ENCODE measurements at regions not wholly inside any gene's neighbourhood (a gene's known extent, or its start where the extent isn't known, plus 50 kb on each side); places are given as distances from the start of the nearest gene placed in this dataset.
A peak's percentile ranks its signal among the peaks of the same experiment; 100 is the strongest.
"Not testable (repeated sequence)": the region's sequence is repeated elsewhere in the genome, so short reads cannot be mapped to it uniquely, and the experiment has no call there.

- no peak for DNase-seq
Measured at GRCh38 chr7:15848901-15849300, 162.4 kb upstream of the MEOX2 start.

GRCh38 chr7:15848362-15848761, 161.9 kb upstream of the MEOX2 start:
- DNase-seq, result no peak

DNA sequence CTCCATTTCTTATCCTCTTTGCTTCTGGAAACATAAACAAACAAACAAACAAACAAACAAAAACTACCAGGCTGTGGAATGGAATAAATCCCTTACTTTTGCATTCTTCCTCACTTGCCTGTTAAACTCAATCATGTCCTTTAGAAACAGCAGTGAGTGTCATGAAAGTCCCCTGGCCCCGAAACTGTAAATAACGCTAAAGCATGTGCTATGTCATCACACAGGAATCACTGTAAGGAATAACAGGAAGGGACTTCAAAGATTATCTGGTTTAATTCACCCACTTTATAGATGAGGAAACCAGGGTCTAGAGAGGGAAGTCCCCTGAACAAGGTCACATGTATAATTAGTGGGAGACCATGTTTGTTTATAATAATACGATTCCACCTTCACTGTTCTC, 159.4 kb upstream of the MEOX2 start:
- no peak for DNase-seq

DNA sequence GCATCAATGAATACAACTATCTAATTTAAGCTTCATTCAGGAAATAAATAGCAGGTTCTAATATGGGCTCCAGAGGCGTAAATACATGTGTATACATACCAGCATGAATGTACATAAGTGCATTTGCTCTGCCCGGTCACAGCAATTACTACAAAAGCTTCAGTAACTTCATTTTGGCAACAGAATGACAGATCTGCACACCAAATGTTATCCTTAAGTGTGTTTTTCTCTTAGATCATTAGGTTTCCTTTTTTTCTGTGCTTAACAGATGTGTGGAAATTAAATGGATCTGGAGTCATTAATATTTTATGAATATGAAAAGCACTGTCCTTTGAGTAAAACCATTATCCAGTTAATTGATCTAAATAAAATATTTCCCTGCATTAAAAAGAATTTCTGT, 159.0 kb upstream of the MEOX2 start:
- peak; percentile 34 to 69 for DNase-seq

GRCh38 chr7:15839416-15840100, 153.1 kb upstream of the MEOX2 start:
- peak; percentile 84 to 91 for DNase-seq

DNA sequence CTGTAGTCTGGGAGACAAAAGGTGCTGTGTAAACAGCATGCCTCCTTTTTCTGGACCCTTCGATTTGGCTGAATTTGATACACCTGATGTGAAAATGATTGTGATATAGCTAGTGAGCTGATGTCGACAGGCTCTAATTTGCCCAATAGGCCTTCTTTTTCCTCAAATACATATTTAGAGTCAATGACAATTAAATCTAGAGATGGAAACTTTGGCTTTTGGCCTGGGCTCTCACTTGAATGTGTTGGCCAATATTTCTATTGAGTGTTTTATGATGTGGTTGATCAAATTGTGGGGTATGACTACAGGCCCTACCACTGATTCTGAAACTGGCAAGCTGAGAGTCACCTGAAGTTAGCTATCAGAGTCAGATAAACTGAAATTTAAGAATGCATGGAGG, 151.8 kb upstream of the MEOX2 start:
- DNase-seq, result peak in 1 of 2 experiments; percentile 5

DNA sequence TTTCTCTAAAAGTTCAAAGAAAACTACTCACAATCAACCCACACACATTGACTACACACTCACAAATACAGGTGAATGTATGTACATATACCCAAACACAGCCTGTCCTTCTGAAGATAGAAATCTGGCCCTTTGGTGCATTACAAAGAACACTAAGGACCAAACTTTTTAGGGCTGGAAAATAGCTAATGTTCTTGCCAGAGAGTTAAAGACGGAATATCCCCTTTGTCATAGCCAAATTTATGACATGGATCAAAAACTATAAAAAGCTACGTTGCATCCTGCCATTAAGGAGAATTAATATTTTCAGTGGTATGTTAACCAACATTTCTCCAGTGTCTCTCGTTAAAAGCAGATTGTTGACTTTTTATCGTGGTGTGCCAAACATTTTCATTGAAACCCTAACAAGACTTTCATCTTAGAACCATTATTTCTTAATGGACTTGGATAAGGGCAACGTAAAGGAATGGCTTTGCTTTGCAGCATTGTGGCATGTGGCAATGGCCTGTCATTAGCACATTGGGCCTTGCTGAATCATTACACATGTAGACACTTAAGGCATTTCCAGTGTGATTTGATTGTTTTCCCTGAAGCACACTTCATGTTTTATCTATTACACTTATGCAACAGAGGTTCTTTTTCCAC, 150.9 kb upstream of the MEOX2 start:
- peak in 1 of 2 experiments; percentile 13 for DNase-seq

GRCh38 chr7:15836651-15837050, 150.2 kb upstream of the MEOX2 start:
- DNase-seq, result no peak

DNA sequence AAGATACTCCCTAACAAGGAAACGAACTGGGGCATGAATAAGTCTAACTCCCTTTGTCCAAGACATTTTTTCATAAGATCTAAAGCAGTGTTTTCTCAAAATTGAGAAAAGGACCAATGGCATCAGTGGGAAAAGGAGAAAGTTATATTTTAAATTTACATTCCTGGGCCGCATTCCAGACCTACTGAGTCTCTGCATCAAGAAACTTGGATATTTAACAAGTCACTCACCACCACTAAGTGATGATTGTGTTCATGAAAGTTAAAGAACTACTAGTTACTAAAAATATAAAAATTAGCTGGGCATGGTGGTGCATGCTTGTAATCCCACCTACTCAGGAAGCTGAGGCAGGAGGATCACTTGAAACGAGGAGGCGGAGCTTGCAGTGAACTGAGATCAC, 149.6 kb upstream of the MEOX2 start:
- no peak for DNase-seq

- no peak for DNase-seq
Measured at GRCh38 chr7:15834446-15834845, 148.0 kb upstream of the MEOX2 start.

- peak; percentile 44 to 76 for DNase-seq
Measured at GRCh38 chr7:15832996-15833395, 146.5 kb upstream of the MEOX2 start.

GRCh38 chr7:15831606-15832005, 145.1 kb upstream of the MEOX2 start:
- DNase-seq, result no peak

GRCh38 chr7:15829691-15830090, 143.2 kb upstream of the MEOX2 start:
- DNase-seq, result no peak

- DNase-seq, result no peak
Measured at GRCh38 chr7:15828881-15829280, 142.4 kb upstream of the MEOX2 start.

GRCh38 chr7:15821484-15822427, 135.3 kb upstream of the MEOX2 start:
- no peak for DNase-seq

DNA sequence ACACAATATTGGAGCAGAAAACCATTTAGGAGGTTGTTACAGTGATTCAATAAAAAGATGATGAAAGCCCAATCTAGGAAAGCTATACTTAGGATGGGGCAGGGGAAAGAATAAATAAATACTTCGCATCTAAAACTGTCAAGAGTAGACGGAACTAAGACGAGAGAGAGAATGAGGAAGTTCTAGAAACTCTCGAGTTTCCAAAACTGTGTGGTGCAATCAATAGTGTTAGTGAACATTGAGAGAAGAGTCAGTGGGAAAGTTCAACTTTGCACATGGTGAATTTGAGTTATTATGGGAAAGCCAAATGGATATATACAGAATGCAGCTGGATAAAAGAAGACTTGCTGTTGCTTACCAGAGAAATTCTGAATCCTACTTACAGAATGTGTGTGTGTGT, 133.8 kb upstream of the MEOX2 start:
- DNase-seq, result no peak

GRCh38 chr7:15816835-15817426, 130.4 kb upstream of the MEOX2 start:
- no peak for DNase-seq

- no peak for DNase-seq
Measured at GRCh38 chr7:15813448-15813847, 127.0 kb upstream of the MEOX2 start.

- DNase-seq, result not testable (repeated sequence)
Measured at GRCh38 chr7:15810383-15810782, 123.9 kb upstream of the MEOX2 start.

GRCh38 chr7:15809936-15810335, 123.5 kb upstream of the MEOX2 start:
- not testable (repeated sequence) for DNase-seq

- no peak for DNase-seq
Measured at GRCh38 chr7:15805891-15806290, 119.4 kb upstream of the MEOX2 start.

GRCh38 chr7:15802425-15802824, 115.9 kb upstream of the MEOX2 start:
- no peak for DNase-seq

DNA sequence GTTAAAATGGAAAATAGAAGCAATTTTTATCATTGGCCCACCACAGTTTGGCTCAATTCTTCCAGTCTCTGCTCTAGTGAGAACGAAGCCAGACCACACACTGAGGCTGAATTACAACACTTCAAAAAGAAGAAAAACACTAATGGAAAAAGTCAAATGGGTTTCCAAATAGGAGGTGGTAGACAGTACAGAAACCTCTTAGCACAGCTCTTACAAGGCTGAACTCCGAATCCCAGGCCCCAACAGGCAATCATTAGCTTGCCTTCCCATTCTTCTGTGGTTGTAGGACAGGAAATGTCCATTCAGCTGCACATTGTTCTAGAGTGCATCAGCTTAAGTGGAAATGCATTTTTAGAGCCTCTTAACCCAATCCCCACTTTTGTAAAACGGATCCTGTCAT, 115.1 kb upstream of the MEOX2 start:
- no peak for DNase-seq

Data from NCI-H446 (cell line).